IPS DF 6.9 (cell line): ENCODE measurements at regions not wholly inside any gene's neighbourhood (a gene's known extent, or its start where the extent isn't known, plus 50 kb on each side); places are given as distances from the start of the nearest gene placed in this dataset.
"Not testable (repeated sequence)": the region's sequence is repeated elsewhere in the genome, so short reads cannot be mapped to it uniquely, and the experiment has no call there.

Source experiments
- DNase-seq: peaks from one replicate; pipeline ENCODE4 v3.0.0-alpha.2; 2013; ENCODE audit warnings: low read depth, low spot score
- H3K27ac ChIP-seq: one replicate; pipeline ENCODE4 v1.5.1; 2013; ENCODE audit warnings: low read length, control low read depth
- H3K27me3 ChIP-seq: 2 replicates; pipeline ENCODE4 v1.6.1; 2013; ENCODE audit warnings: mild to moderate bottlenecking, low read length; ENCODE audit not compliant: control insufficient read depth, insufficient read depth
- H3K36me3 ChIP-seq: 2 replicates; pipeline ENCODE4 v1.6.1; 2013; ENCODE audit warnings: low read length; ENCODE audit not compliant: control insufficient read depth, insufficient read depth
- H3K4me1 ChIP-seq: 2 replicates; pipeline ENCODE4 v1.6.1; 2013; ENCODE audit warnings: low read length; ENCODE audit not compliant: control insufficient read depth, insufficient read depth
- H3K4me3 ChIP-seq: 2 replicates; pipeline ENCODE4 v1.5.1; 2013; ENCODE audit warnings: mild to moderate bottlenecking, low read length
- H3K9me3 ChIP-seq: 2 replicates; pipeline ENCODE4 v1.6.1; 2013; ENCODE audit warnings: low read length, inconsistent platforms; ENCODE audit not compliant: control insufficient read depth, insufficient read depth
- WGBS: extraction: QIAGEN DNeasy Blood & Tissue Kit; methylation state at CpG from one replicate; pipeline ENCODE4 v1.1.7; 2013; ENCODE audit warnings: mixed read lengths, missing lambda C conversion rate; ENCODE audit not compliant: insufficient read length, insufficient coverage; 5-methylcytosine and 5-hydroxymethylcytosine counted together

- not testable (repeated sequence) for H3K27ac ChIP-seq, H3K27me3 ChIP-seq, DNase-seq, H3K4me1 ChIP-seq, H3K9me3 ChIP-seq, H3K4me3 ChIP-seq, H3K36me3 ChIP-seq
- no CpG with 5 or more reads among the region's 12 CpGs for WGBS
Observed at GRCh38 chr3:80897005-80897404, 864.4 kb downstream of the GBE1 start.

- WGBS = no CpG with 5 or more reads among the region's 2 CpGs
- Histone ChIP-seq H3K9me3 (no peaks in the 10 kb centered on the region), H3K4me1 (no peaks in the 10 kb centered on the region), H3K4me3 (no peak overlapping the region), H3K36me3 (no peaks in the 10 kb centered on the region), H3K27me3 (no peaks in the 10 kb centered on the region), H3K27ac (no peak overlapping the region)
- no peak for DNase-seq
Observed at GRCh38 chr3:80890571-80890970, 870.9 kb downstream of the GBE1 start.

- no peaks in the 10 kb centered on the region for H3K36me3 ChIP-seq
- H3K9me3 ChIP-seq = no peaks in the 10 kb centered on the region
- DNase-seq = no peak
- H3K27ac ChIP-seq = no peak overlapping the region
- no peaks in the 10 kb centered on the region for H3K27me3 ChIP-seq
- 100% methylated on average over 1 of the region's 3 CpGs for WGBS
- no peak overlapping the region for H3K4me3 ChIP-seq
- no peaks in the 10 kb centered on the region for H3K4me1 ChIP-seq
Observed at GRCh38 chr3:80889535-80889934, 871.9 kb downstream of the GBE1 start.

DNA sequence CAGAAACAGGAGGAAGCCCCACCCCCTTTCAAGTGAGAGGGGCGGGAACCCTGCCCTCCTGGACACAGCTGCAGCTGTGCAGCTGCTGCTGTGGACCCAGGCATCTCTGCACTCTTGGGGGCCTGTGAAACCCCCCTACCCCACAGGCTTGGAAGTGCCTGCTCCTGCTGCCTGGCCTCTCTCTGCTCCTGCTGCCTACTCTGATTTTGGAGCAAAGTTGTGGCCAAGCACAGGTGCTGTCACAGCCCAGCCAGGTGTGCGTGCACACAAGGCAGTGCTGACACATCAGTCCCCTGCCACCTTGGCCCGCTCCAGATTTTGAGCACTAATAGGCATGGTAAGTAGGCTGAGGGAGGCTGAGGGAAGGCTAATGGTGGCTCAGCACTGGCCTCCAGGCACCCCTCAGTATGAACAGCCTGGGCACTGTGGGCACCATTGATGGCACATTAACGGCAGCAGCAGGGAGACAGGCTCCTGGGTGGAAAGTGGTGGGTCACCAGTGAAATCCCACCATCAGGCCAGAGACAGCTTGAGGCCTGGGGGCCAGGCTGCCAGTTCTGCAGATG lies 890.9 kb downstream of the GBE1 start:
- no CpG with 5 or more reads among the region's 4 CpGs for WGBS
- H3K36me3 ChIP-seq = no peaks in the 10 kb centered on the region
- DNase-seq = no peak

GRCh38 chr3:80855482-80855881 lies 906.0 kb downstream of the GBE1 start:
- no CpG with 5 or more reads among the region's 1 CpG for WGBS
- Histone ChIP-seq H3K9me3 (no peaks in the 10 kb centered on the region), H3K27ac (no peak overlapping the region), H3K4me1 (no peaks in the 10 kb centered on the region), H3K27me3 (no peaks in the 10 kb centered on the region), H3K36me3 (no peaks in the 10 kb centered on the region), H3K4me3 (no peak overlapping the region)
- DNase-seq = no peak

More for the DNA sequence above, 890.9 kb downstream of the GBE1 start:
- no peaks in the 10 kb centered on the region for H3K27me3 ChIP-seq
- H3K9me3 ChIP-seq = no peaks in the 10 kb centered on the region
- no peak overlapping the region for H3K4me3 ChIP-seq
- no peaks in the 10 kb centered on the region for H3K4me1 ChIP-seq
- H3K27ac ChIP-seq = no peak overlapping the region

DNA sequence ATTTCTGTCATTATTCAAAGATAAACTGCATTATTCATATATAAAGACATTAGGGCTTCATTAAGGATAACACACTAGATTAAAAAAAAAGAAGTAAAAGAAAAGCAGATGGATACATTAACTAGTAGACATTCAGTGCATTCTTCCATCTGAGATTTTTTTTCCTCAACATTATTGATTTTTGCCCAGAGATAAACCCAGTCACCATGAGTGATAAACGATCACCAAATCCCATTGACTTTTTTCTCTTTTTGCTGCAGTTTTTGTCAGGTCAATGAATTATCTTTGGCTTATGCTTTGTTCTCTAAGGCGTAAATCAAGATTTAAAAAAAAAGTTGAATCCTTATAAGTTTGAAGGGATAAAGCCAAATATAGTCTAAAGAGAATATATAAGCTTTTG lies 925.0 kb downstream of the GBE1 start:
- Histone ChIP-seq H3K36me3 (no peaks in the 10 kb centered on the region), H3K4me3 (no peak overlapping the region), H3K27me3 (no peaks in the 10 kb centered on the region), H3K4me1 (no peaks in the 10 kb centered on the region), H3K27ac (no peak overlapping the region), H3K9me3 (no peaks in the 10 kb centered on the region)
- no peak for DNase-seq
- WGBS = no CpG with 5 or more reads among the region's 2 CpGs

- H3K9me3 ChIP-seq = no peaks in the 10 kb centered on the region
- no peak overlapping the region for H3K4me3 ChIP-seq
- no CpG with 5 or more reads among the region's 4 CpGs for WGBS
- no peaks in the 10 kb centered on the region for H3K36me3 ChIP-seq
- H3K27ac ChIP-seq = no peak overlapping the region
- H3K27me3 ChIP-seq = no peaks in the 10 kb centered on the region
- H3K4me1 ChIP-seq = no peaks in the 10 kb centered on the region
- DNase-seq = no peak
Observed at GRCh38 chr3:80807577-80807976, 953.9 kb downstream of the GBE1 start.

- no peak for DNase-seq
- Histone ChIP-seq H3K4me1 (no peaks in the 10 kb centered on the region), H3K4me3 (no peak overlapping the region), H3K27me3 (no peaks in the 10 kb centered on the region), H3K27ac (no peak overlapping the region), H3K36me3 (no peaks in the 10 kb centered on the region), H3K9me3 (no peaks in the 10 kb centered on the region)
- no CpG with 5 or more reads among the region's 4 CpGs for WGBS
Observed at GRCh38 chr3:80806673-80807072, 954.8 kb downstream of the GBE1 start.

- no peak overlapping the region for H3K4me3 ChIP-seq
- no CpG with 5 or more reads among the region's 2 CpGs for WGBS
- H3K27me3 ChIP-seq = no peaks in the 10 kb centered on the region
- no peaks in the 10 kb centered on the region for H3K4me1 ChIP-seq
- DNase-seq = no peak
- no peaks in the 10 kb centered on the region for H3K36me3 ChIP-seq
- H3K27ac ChIP-seq = no peak overlapping the region
- H3K9me3 ChIP-seq = no peaks in the 10 kb centered on the region
Observed at GRCh38 chr3:80788914-80789313, 972.5 kb downstream of the GBE1 start.

DNA sequence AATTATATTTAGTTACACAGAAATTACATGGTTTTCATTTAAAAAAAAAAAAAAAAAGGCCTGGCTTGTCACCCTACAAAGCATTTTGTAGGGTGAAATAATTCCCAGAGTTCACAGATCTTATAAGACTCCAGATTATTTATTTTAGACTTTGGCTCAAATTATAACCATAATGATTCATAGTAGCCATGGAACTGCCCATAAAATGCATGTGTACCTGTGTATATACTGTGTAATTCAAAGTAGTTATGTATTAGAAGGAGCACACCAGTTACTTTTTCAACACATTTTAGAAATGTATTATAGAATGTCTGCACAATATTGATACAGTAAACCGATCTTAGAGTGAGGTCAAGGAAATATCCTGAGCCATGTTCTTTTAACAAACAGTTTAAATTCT lies 975.6 kb downstream of the GBE1 start:
- Histone ChIP-seq H3K27ac (no peak overlapping the region), H3K27me3 (no peaks in the 10 kb centered on the region), H3K9me3 (no peaks in the 10 kb centered on the region), H3K4me3 (no peak overlapping the region), H3K4me1 (no peaks in the 10 kb centered on the region), H3K36me3 (no peaks in the 10 kb centered on the region)
- no CpG with 5 or more reads among the region's 1 CpG for WGBS
- DNase-seq = no peak

- no peak overlapping the region for H3K27ac ChIP-seq
- H3K9me3 ChIP-seq = no peaks in the 10 kb centered on the region
- no CpG with 5 or more reads among the region's 3 CpGs for whole genome bisulfite sequencing
- no peaks in the 10 kb centered on the region for H3K4me1 ChIP-seq
- no peaks in the 10 kb centered on the region for H3K27me3 ChIP-seq
- H3K36me3 ChIP-seq = no peaks in the 10 kb centered on the region
- H3K4me3 ChIP-seq = no peak overlapping the region
- DNase-seq = no peak
Observed at GRCh38 chr3:80785475-80785874, 976.0 kb downstream of the GBE1 start.
